Tibial nerve (tissue), 4 donors: ENCODE measurements at regions not wholly inside any gene's neighbourhood (a gene's known extent, or its start where the extent isn't known, plus 50 kb on each side); places are given as distances from the start of the nearest gene placed in this dataset.

Experiments used
- CTCF ChIP-seq, 5 experiments: fragments of 200-600 bp in 3 of 5; fragments of 450-650 bp in 2 of 5; sonication (generic) in 3 of 5; IDR thresholded peaks; one replicate each; pipeline ENCODE4 v1.5.1; 2016 to 2019; ENCODE audit warnings: antibody characterized with exemption in 5 of 5, mild to moderate bottlenecking in 3 of 5, moderate library complexity in 2 of 5
- EP300 ChIP-seq, 2 donors: sonication (generic); formaldehyde crosslinking; IDR thresholded peaks; one replicate each; pipeline ENCODE4 v1.6.1; 2017; ENCODE audit warnings: antibody characterized with exemption in 2 of 2, mild to moderate bottlenecking in 1 of 2

GRCh38 chrY:19628926-19629325 lies 115.6 kb downstream of the KDM5D start:
- TF ChIP-seq CTCF (IDR thresholded peaks at IDR 0.05) = no peak
- no peak for TF ChIP-seq EP300 (IDR thresholded peaks at IDR 0.05)
